Smooth muscle cell of the brain vasculature (primary cell): ENCODE measurements at regions not wholly inside any gene's neighbourhood (a gene's known extent, or its start where the extent isn't known, plus 50 kb on each side); places are given as distances from the start of the nearest gene placed in this dataset.
A peak's percentile ranks its signal among the peaks of the same experiment; 100 is the strongest.
"Not testable (repeated sequence)": the region's sequence is repeated elsewhere in the genome, so short reads cannot be mapped to it uniquely, and the experiment has no call there.

Experiments
- DNase-seq: peaks from one replicate; pipeline ENCODE4 v3.0.0-alpha.2; 2012; ENCODE audit warnings: low read depth, low spot score

GRCh38 chrX:87236830-87237440 lies 280.7 kb upstream of the KLHL4 start:
- DNase-seq, result no peak

- DNase-seq, result no peak
Observed at GRCh38 chrX:87265518-87265917, 252.1 kb upstream of the KLHL4 start.

GRCh38 chrX:87272491-87272890 lies 245.1 kb upstream of the KLHL4 start:
- no peak for DNase-seq

GRCh38 chrX:87299563-87300160 lies 217.9 kb upstream of the KLHL4 start:
- DNase-seq, result peak; percentile 7

GRCh38 chrX:87310780-87311179 lies 206.8 kb upstream of the KLHL4 start:
- no peak for DNase-seq

- no peak for DNase-seq
Observed at GRCh38 chrX:87327267-87327666, 190.3 kb upstream of the KLHL4 start.

GRCh38 chrX:87337267-87337666 lies 180.3 kb upstream of the KLHL4 start:
- DNase-seq, result no peak

GRCh38 chrX:87338510-87338909 lies 179.1 kb upstream of the KLHL4 start:
- no peak for DNase-seq

- DNase-seq, result no peak
Observed at GRCh38 chrX:87370865-87371264, 146.7 kb upstream of the KLHL4 start.

- DNase-seq, result no peak
Observed at GRCh38 chrX:87374324-87374723, 143.3 kb upstream of the KLHL4 start.

GRCh38 chrX:87376896-87377295 lies 140.7 kb upstream of the KLHL4 start:
- DNase-seq, result no peak

- no peak for DNase-seq
Observed at GRCh38 chrX:87388381-87388780, 129.2 kb upstream of the KLHL4 start.

- no peak for DNase-seq
Observed at GRCh38 chrX:87391742-87392141, 125.9 kb upstream of the KLHL4 start.

GRCh38 chrX:87392369-87392768 lies 125.2 kb upstream of the KLHL4 start:
- DNase-seq, result no peak

- DNase-seq, result no peak
Observed at GRCh38 chrX:87397103-87397886, 120.3 kb upstream of the KLHL4 start.

GRCh38 chrX:87402256-87402655 lies 115.3 kb upstream of the KLHL4 start:
- DNase-seq, result no peak

GRCh38 chrX:87403551-87403950 lies 114.1 kb upstream of the KLHL4 start:
- no peak for DNase-seq

GRCh38 chrX:87409113-87409841 lies 108.3 kb upstream of the KLHL4 start:
- peak; percentile 86 for DNase-seq

- no peak for DNase-seq
Observed at GRCh38 chrX:87425618-87426017, 92.0 kb upstream of the KLHL4 start.

GRCh38 chrX:87434618-87435017 lies 83.0 kb upstream of the KLHL4 start:
- DNase-seq, result no peak

- DNase-seq, result not testable (repeated sequence)
Observed at GRCh38 chrX:87448613-87449012, 69.0 kb upstream of the KLHL4 start.

GRCh38 chrX:87465757-87466156 lies 51.8 kb upstream of the KLHL4 start:
- DNase-seq, result not testable (repeated sequence)
